HepG2 (cell line): ENCODE measurements at regions not wholly inside any gene's neighbourhood (a gene's known extent, or its start where the extent isn't known, plus 50 kb on each side); places are given as distances from the start of the nearest gene placed in this dataset.

Experiments used
- CREM ChIP-seq, 2 experiments: sonication (generic) in 1 of 2; formaldehyde crosslinking in 1 of 2; IDR thresholded peaks; 2 replicates each; pipeline versions ENCODE4 v1.4.0 to v1.6.1; 2016 to 2020; ENCODE audit warnings: antibody characterized with exemption in 1 of 2, mild to moderate bottlenecking in 1 of 2, missing genetic modification reagents in 1 of 2
- ZBTB7A ChIP-seq: sonication (generic); formaldehyde crosslinking; IDR thresholded peaks from 2 replicates; pipeline ENCODE4 v1.8.0; 2022; ENCODE audit warnings: mild to moderate bottlenecking, missing genetic modification reagents

DNA sequence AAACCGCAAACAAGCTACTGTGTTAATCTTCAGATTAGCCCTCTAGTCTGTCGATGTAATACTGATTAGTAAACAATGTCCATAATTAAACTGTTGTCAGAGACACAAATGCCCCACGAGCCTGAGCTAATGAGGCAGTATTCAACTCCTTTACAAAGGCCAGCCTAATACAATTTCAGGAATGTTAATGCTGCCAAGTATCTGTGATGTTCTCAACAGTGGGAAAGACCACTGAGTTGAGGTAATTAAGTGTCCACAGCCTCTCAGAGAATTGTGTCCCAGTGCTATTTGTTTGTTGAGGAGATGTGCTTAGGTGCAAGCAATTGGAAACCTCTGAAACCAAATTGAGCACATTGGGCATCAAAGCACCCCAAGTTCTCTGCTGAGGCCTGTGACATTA is 139.4 kb upstream of the CDKN3 start:
- TF ChIP-seq CREM (IDR thresholded peaks at IDR 0.05): no peak
- TF ChIP-seq CREM (CRISPR knock-in tag; IDR thresholded peaks at IDR 0.05): no peak
- no peak for TF ChIP-seq ZBTB7A (CRISPR knock-in tag)
